Right lobe of liver (tissue), 4 donors: ENCODE measurements at regions not wholly inside any gene's neighbourhood (a gene's known extent, or its start where the extent isn't known, plus 50 kb on each side); places are given as distances from the start of the nearest gene placed in this dataset.

Experiments used
- CTCF ChIP-seq, 4 donors: fragments of 200-600 bp in 3 of 4; fragments of 450-650 bp in 1 of 4; IDR thresholded peaks; one replicate each; pipeline versions ENCODE4 v1.5.1 to v1.8.0; 2016 to 2022; ENCODE audit warnings: antibody characterized with exemption in 4 of 4, mild to moderate bottlenecking in 2 of 4
- POLR2A ChIP-seq: fragments of 450-650 bp; IDR thresholded peaks from one replicate; pipeline ENCODE4 v1.6.1; 2017; ENCODE audit warnings: antibody characterized with exemption, mild to moderate bottlenecking
- donor health status: DM: no; HTN: no; CAD: no.
- donor health status: DM: no; HTN: no; CAD: no.
- donor health status: DM: no; HTN: yes; CAD: no.

- TF ChIP-seq CTCF (IDR thresholded peaks at IDR 0.05) (no peak), POLR2A (no peak)
Measured at GRCh38 chr4:123050018-123050417, 127.6 kb upstream of the NUDT6 start.
